H1 (cell line): ENCODE measurements at regions not wholly inside any gene's neighbourhood (a gene's known extent, or its start where the extent isn't known, plus 50 kb on each side); places are given as distances from the start of the nearest gene placed in this dataset.

Source experiments
- CTCF ChIA-PET: fragments of 300-600 bp; sonication (Branson Sonifier 250); formaldehyde crosslinking; loops from one replicate; lab custom pipeline; 2021; ENCODE audit not compliant: partially characterized antibody; lab: Charles Lee
- POLR2A ChIA-PET: fragments of 300-600 bp; sonication (Branson Sonifier 250); formaldehyde crosslinking; loops from one replicate; lab custom pipeline; 2021; ENCODE audit warnings: inconsistent platforms; ENCODE audit not compliant: partially characterized antibody; lab: Charles Lee
- DNase-seq, 2 experiments: peaks; one replicate each; pipeline versions ENCODE4 v3.0.0 to v3.0.0-alpha.2; 2010 to 2022; ENCODE audit warnings: low spot score in 2 of 2, low read depth in 1 of 2, mixed read lengths in 1 of 2
- FAIRE-seq: peaks from 2 replicates; lab custom pipeline; 2011; peaks lifted over from hg19 to GRCh38; lab: Jason Lieb, UNC
- H2AFZ ChIP-seq: 2 replicates; pipeline ENCODE4 v1.8.1; 2012; ENCODE audit warnings: low read length, inconsistent platforms
- H2AK5ac ChIP-seq: 2 replicates; pipeline ENCODE4 v1.6.1; 2013; ENCODE audit warnings: low read depth, low read length
- H2BK120ac ChIP-seq: replicated peaks from 2 replicates; pipeline ENCODE3; 2013; ENCODE audit warnings: low read depth, low read length, inconsistent platforms
- H2BK12ac ChIP-seq: 2 replicates; pipeline ENCODE4 v1.6.1; 2013; ENCODE audit warnings: low read depth, low read length
- H2BK15ac ChIP-seq: 2 replicates; pipeline ENCODE4 v1.6.1; 2013; ENCODE audit warnings: low read length
- H2BK20ac ChIP-seq: 2 replicates; pipeline ENCODE4 v1.6.1; 2013; ENCODE audit warnings: low read length
- H2BK5ac ChIP-seq: 2 replicates; pipeline ENCODE4 v1.6.1; 2013; ENCODE audit warnings: low read depth, low read length
- H3K14ac ChIP-seq: 2 replicates; pipeline ENCODE4 v1.6.1; 2013; ENCODE audit warnings: inconsistent platforms; ENCODE audit not compliant: insufficient read length
- H3K18ac ChIP-seq: 2 replicates; pipeline ENCODE4 v1.6.1; 2013; ENCODE audit warnings: low read length; ENCODE audit errors: extremely low read depth
- H3K23ac ChIP-seq: 2 replicates; pipeline ENCODE4 v1.6.1; 2013; ENCODE audit warnings: inconsistent platforms; ENCODE audit not compliant: insufficient read length
- H3K23me2 ChIP-seq: 2 replicates; pipeline ENCODE4 v1.6.1; 2013; ENCODE audit warnings: low read depth, low read length
- H3K27ac ChIP-seq: 2 replicates; pipeline ENCODE4 v1.6.1; 2011; ENCODE audit warnings: low read depth, low read length, inconsistent platforms
- H3K27me3 ChIP-seq, 4 experiments: replicated peaks in 1 of 4; 1 replicate in 1 of 4; 2 replicates in 3 of 4; pipeline versions ENCODE4 v1.6.1 to v1.8.1; 2011 to 2013; ENCODE audit warnings: low read length in 3 of 4, mild to moderate bottlenecking in 3 of 4, inconsistent platforms in 2 of 4, mixed read lengths in 2 of 4, moderate library complexity in 1 of 4; ENCODE audit not compliant: control insufficient read depth in 3 of 4, insufficient read depth in 3 of 4; ENCODE audit errors: extremely low read depth in 1 of 4
- H3K36me3 ChIP-seq, 4 experiments: 2 replicates each; pipeline versions ENCODE4 v1.6.1 to v1.8.1; 2011 to 2013; ENCODE audit warnings: mild to moderate bottlenecking in 4 of 4, low read length in 3 of 4, moderate library complexity in 2 of 4, control low read depth in 1 of 4, inconsistent platforms in 1 of 4; ENCODE audit not compliant: insufficient read depth in 4 of 4, control insufficient read depth in 2 of 4
- H3K4ac ChIP-seq: replicated peaks from 2 replicates; pipeline ENCODE3; 2013; ENCODE audit warnings: low read length, low read depth, mixed read lengths, inconsistent platforms; ENCODE audit not compliant: insufficient read length
- H3K4me1 ChIP-seq, 4 experiments: replicated peaks in 1 of 4; 1 replicate in 1 of 4; 2 replicates in 3 of 4; pipeline versions ENCODE4 v1.6.1 to v1.8.1; 2011 to 2013; ENCODE audit warnings: low read length in 3 of 4, inconsistent platforms in 2 of 4, mixed read lengths in 1 of 4; ENCODE audit not compliant: insufficient read depth in 4 of 4, control insufficient read depth in 3 of 4
- H3K4me2 ChIP-seq, 2 experiments: 2 replicates each; pipeline versions ENCODE4 v1.6.1 to v1.8.1; 2011 to 2013; ENCODE audit warnings: low read depth in 2 of 2, low read length in 2 of 2, control low read depth in 1 of 2, inconsistent platforms in 1 of 2, mild to moderate bottlenecking in 1 of 2; ENCODE audit not compliant: insufficient read depth in 1 of 2
- H3K4me3 ChIP-seq, 4 experiments: fragments of 200-600, 300-600 bp in 1 of 4; sonication (generic), shearing (Covaris generic), sonication (Bioruptor Twin) in 1 of 4; 2 replicates each; pipeline versions ENCODE4 v1.5.1 to v1.8.1; 2011 to 2016; ENCODE audit warnings: low read length in 4 of 4, low read depth in 3 of 4, control low read depth in 2 of 4, inconsistent platforms in 2 of 4, mild to moderate bottlenecking in 2 of 4, mixed read lengths in 1 of 4, moderate library complexity in 1 of 4; ENCODE audit not compliant: insufficient read depth in 2 of 4; ENCODE audit errors: extremely low read depth in 1 of 4
- H3K56ac ChIP-seq: replicated peaks from 2 replicates; pipeline ENCODE3; 2013; ENCODE audit warnings: low read depth, mild to moderate bottlenecking, mixed read lengths, low read length, inconsistent platforms; ENCODE audit not compliant: insufficient read length
- H3K79me1 ChIP-seq: 2 replicates; pipeline ENCODE4 v1.6.1; 2013; ENCODE audit warnings: low read depth, low read length, control low read depth
- H3K79me2 ChIP-seq, 2 experiments: 2 replicates each; pipeline versions ENCODE4 v1.6.1 to v1.8.1; 2012 to 2013; ENCODE audit warnings: low read length in 2 of 2, mild to moderate bottlenecking in 2 of 2, inconsistent platforms in 1 of 2; ENCODE audit not compliant: insufficient read depth in 2 of 2, control insufficient read depth in 1 of 2
- H3K9ac ChIP-seq, 4 experiments: replicated peaks in 1 of 4; 1 replicate in 1 of 4; 2 replicates in 3 of 4; pipeline versions ENCODE4 v1.6.1 to v1.8.1; 2011 to 2013; ENCODE audit warnings: low read depth in 3 of 4, low read length in 3 of 4, control low read depth in 2 of 4, mild to moderate bottlenecking in 2 of 4, moderate library complexity in 2 of 4, inconsistent platforms in 1 of 4; ENCODE audit errors: extremely low read depth in 1 of 4
- H3K9me3 ChIP-seq, 2 experiments: 2 replicates each; pipeline versions ENCODE4 v1.6.1 to v1.8.1; 2012 to 2013; ENCODE audit warnings: mild to moderate bottlenecking in 2 of 2, moderate library complexity in 2 of 2, control low read depth in 1 of 2, inconsistent platforms in 1 of 2, low read depth in 1 of 2, low read length in 1 of 2, mixed read lengths in 1 of 2; ENCODE audit not compliant: insufficient read depth in 2 of 2
- H4K20me1 ChIP-seq, 2 experiments: replicated peaks in 1 of 2; 2 replicates each; pipeline versions ENCODE3 to v1.8.1; 2011 to 2013; ENCODE audit warnings: inconsistent platforms in 2 of 2, low read length in 2 of 2, mild to moderate bottlenecking in 1 of 2; ENCODE audit not compliant: insufficient read depth in 2 of 2, control insufficient read depth in 1 of 2
- H4K5ac ChIP-seq: 2 replicates; pipeline ENCODE4 v1.6.1; 2013; ENCODE audit warnings: low read length, low read depth, mixed read lengths, inconsistent platforms; ENCODE audit not compliant: insufficient read length
- H4K8ac ChIP-seq: 2 replicates; pipeline ENCODE4 v1.8.0; 2013; ENCODE audit warnings: mild to moderate bottlenecking, moderate library complexity, low read length, inconsistent platforms; ENCODE audit not compliant: insufficient read depth; ENCODE audit errors: extremely low read depth
- H4K91ac ChIP-seq: replicated peaks from 2 replicates; pipeline ENCODE3; 2013; ENCODE audit warnings: low read length, mixed read lengths, inconsistent platforms; ENCODE audit not compliant: insufficient read length
- CBX8 ChIP-seq: fragments of 300-800, 300-1000 bp; sonication (generic); IDR thresholded peaks from 2 replicates; pipeline ENCODE4 v1.7.1; 2016; ENCODE audit warnings: low read depth, low read length, borderline replicate concordance
- JUND ChIP-seq: IDR thresholded peaks from 2 replicates; pipeline ENCODE4 v1.6.1; 2011; ENCODE audit warnings: mild to moderate bottlenecking, improper control_type of control experiment, low read length
- POLR2A ChIP-seq, 2 experiments: IDR thresholded peaks; 1 replicate in 1 of 2; 2 replicates in 1 of 2; pipeline ENCODE4 v1.6.1; 2011; ENCODE audit warnings: low read depth in 2 of 2, low read length in 2 of 2, mild to moderate bottlenecking in 2 of 2; ENCODE audit errors: control extremely low read depth in 1 of 2
- RBBP5 ChIP-seq: IDR thresholded peaks from 2 replicates; pipeline ENCODE4 v1.7.1; 2012; ENCODE audit warnings: low read depth, mild to moderate bottlenecking, inconsistent platforms, low read length, moderate library complexity, borderline replicate concordance
- SIRT6 ChIP-seq: IDR thresholded peaks from one replicate; pipeline ENCODE4 v1.7.1; 2012; ENCODE audit warnings: low read length, inconsistent platforms
- WGBS, 2 experiments: shearing (Covaris generic) in 1 of 2; methylation state at CpG; one replicate each; pipeline versions ENCODE4 v1.1.6 to v1.1.7; 2013 to 2015; ENCODE audit warnings: low lambda C conversion rate in 2 of 2, mixed read lengths in 2 of 2, inconsistent platforms in 1 of 2, low coverage in 1 of 2, missing lambda C conversion rate in 1 of 2; ENCODE audit not compliant: insufficient replicate concordance in 2 of 2, insufficient coverage in 1 of 2, insufficient read length in 1 of 2; ENCODE audit errors: extremely low coverage in 1 of 2, missing lambda C conversion rate in 1 of 2; 5-methylcytosine and 5-hydroxymethylcytosine counted together

GRCh38 chr20:7601431-7601830 lies 338.8 kb downstream of the HAO1 start:
- Histone ChIP-seq H3K4me1 (no peaks in the 10 kb centered on the region), H3K79me1 (no peaks in the 10 kb centered on the region), H4K8ac (no peak overlapping the region), H2BK5ac (no peak overlapping the region), H3K36me3 (no peaks in the 10 kb centered on the region), H3K4me3 (no peak overlapping the region), H2BK12ac (no peak overlapping the region), H3K23me2 (no peaks in the 10 kb centered on the region), H4K20me1 (no peaks in the 10 kb centered on the region), H2AFZ (no peak overlapping the region), H2BK15ac (no peak overlapping the region), H4K91ac (no peak overlapping the region), H2AK5ac (no peak overlapping the region), H3K56ac (no peak overlapping the region), H3K27me3 (no peaks in the 10 kb centered on the region), H3K4me2 (no peak overlapping the region), H3K9ac (no peak overlapping the region), H3K4ac (no peak overlapping the region), H3K14ac (no peak overlapping the region), H2BK120ac (no peak overlapping the region), H3K18ac (no peak overlapping the region), H2BK20ac (no peak overlapping the region), H3K23ac (no peak overlapping the region), H3K9me3 (no peaks in the 10 kb centered on the region), H3K79me2 (no peaks in the 10 kb centered on the region), H4K5ac (no peak overlapping the region), H3K27ac (no peak overlapping the region)
- no peak for TF ChIP-seq JUND
- no peak for TF ChIP-seq CBX8
- TF ChIP-seq POLR2A (IDR thresholded peaks at IDR 0.05; ENCODE audit: control extremely low read depth in 1 of 2, low read depth in 2 of 2, low read length in 2 of 2): no peak
- no peak for TF ChIP-seq RBBP5
- no peak for TF ChIP-seq SIRT6
- DNase-seq (no peak), FAIRE-seq (no peak)
- WGBS, 2 experiments: 100% methylated on average over 1 of the region's 1 CpG; no CpG with 5 or more reads in 1 of the 2 experiments
- CTCF ChIA-PET: interaction anchor here (0.7 kb wide), 1 partner anchor 18 kb away, joined by 3 read pairs; no protein-coding TSS in a partner anchor
- POLR2A ChIA-PET: no interaction called here
